ENCODE measurements at regions not wholly inside any gene's neighbourhood (a gene's known extent, or its start where the extent isn't known, plus 50 kb on each side); places are given as distances from the start of the nearest gene placed in this dataset.

GRCh38 chr20:40325006-40325568, 363.9 kb downstream of the MAFB start:
- Mint-ChIP-seq H3K27ac (no peak overlapping the region), H3K4me3 (no peak overlapping the region)

GRCh38 chr20:40323361-40323794, 365.7 kb downstream of the MAFB start:
- Histone ChIP-seq H3K36me3 (ENCODE audit: insufficient read depth, low read length) (no peaks in the 10 kb centered on the region), H3K27ac (ENCODE audit: low read depth in 1 of 2, low read length in 2 of 2) (no peak overlapping the region), H3K4me1 (ENCODE audit: insufficient read depth, low read length) (no peaks in the 10 kb centered on the region), H3K9me3 (ENCODE audit: control insufficient read depth in 1 of 2, insufficient read depth in 1 of 2, low read length in 2 of 2) (no peaks in the 10 kb centered on the region), H3K4me3 (ENCODE audit: low read length) (no peak overlapping the region), H3K27me3 (ENCODE audit: control insufficient read depth in 1 of 2, insufficient read depth in 2 of 2, low read length in 2 of 2) (no peaks in the 10 kb centered on the region)
- POLR2A ChIA-PET: no interaction called here
- Mint-ChIP-seq H3K36me3 (ENCODE audit: low read depth) (no peaks in the 10 kb centered on the region), H3K27ac (no peak overlapping the region), H3K4me3 (no peak overlapping the region), H3K27me3 (no peaks in the 10 kb centered on the region), H3K4me1 (ENCODE audit: low read depth) (no peaks in the 10 kb centered on the region), H3K9me3 (no peaks in the 10 kb centered on the region)
- no peak for TF ChIP-seq CTCF (IDR thresholded peaks at IDR 0.05)
- intact Hi-C loops (cut with DNase I, micrococcal nuclease): no loop called here
- no peak for ATAC-seq (ENCODE audit: poor library complexity)
- DNase-seq: peak in 2 of 14 experiments; percentile 49 to 66
- CTCF ChIA-PET: no interaction called here

More at GRCh38 chr20:40325006-40325568, 363.9 kb downstream of the MAFB start:
- TF ChIP-seq CTCF (IDR thresholded peaks at IDR 0.05): no peak
- no peaks in the 10 kb centered on the region for H3K27me3 ChIP-seq (ENCODE audit: control insufficient read depth in 1 of 2, insufficient read depth in 2 of 2, low read length in 2 of 2)
- no peaks in the 10 kb centered on the region for H3K9me3 Mint-ChIP-seq
- no peak for ATAC-seq (ENCODE audit: poor library complexity)
- peak in 2 of 14 experiments; percentile 6 to 13 for DNase-seq
- no peak overlapping the region for H3K4me3 ChIP-seq (ENCODE audit: low read length)
- no peaks in the 10 kb centered on the region for H3K27me3 Mint-ChIP-seq
- no peak overlapping the region for H3K27ac ChIP-seq (ENCODE audit: low read depth in 1 of 2, low read length in 2 of 2)
- CTCF ChIA-PET: no interaction called here
- H3K36me3 Mint-ChIP-seq (ENCODE audit: low read depth): no peaks in the 10 kb centered on the region
- no peaks in the 10 kb centered on the region for H3K4me1 Mint-ChIP-seq (ENCODE audit: low read depth)
- intact Hi-C loops (cut with DNase I, micrococcal nuclease): no loop called here
- H3K4me1 ChIP-seq (ENCODE audit: insufficient read depth, low read length): no peaks in the 10 kb centered on the region
- H3K36me3 ChIP-seq (ENCODE audit: insufficient read depth, low read length): no peaks in the 10 kb centered on the region
- POLR2A ChIA-PET: no interaction called here
- H3K9me3 ChIP-seq (ENCODE audit: control insufficient read depth in 1 of 2, insufficient read depth in 1 of 2, low read length in 2 of 2): no peaks in the 10 kb centered on the region

- CTCF ChIA-PET: no interaction called here
- TF ChIP-seq CTCF (IDR thresholded peaks at IDR 0.05): no peak
- Histone ChIP-seq H3K4me3 (ENCODE audit: low read length) (no peak overlapping the region), H3K27me3 (ENCODE audit: control insufficient read depth in 1 of 2, insufficient read depth in 2 of 2, low read length in 2 of 2) (no peaks in the 10 kb centered on the region), H3K27ac (ENCODE audit: low read depth in 1 of 2, low read length in 2 of 2) (no peak overlapping the region), H3K9me3 (ENCODE audit: control insufficient read depth in 1 of 2, insufficient read depth in 1 of 2, low read length in 2 of 2) (no peaks in the 10 kb centered on the region), H3K36me3 (ENCODE audit: insufficient read depth, low read length) (no peaks in the 10 kb centered on the region), H3K4me1 (ENCODE audit: insufficient read depth, low read length) (no peaks in the 10 kb centered on the region)
- POLR2A ChIA-PET: no interaction called here
- DNase-seq: no peak
- no peaks in the 10 kb centered on the region for H3K9me3 Mint-ChIP-seq
- no peak overlapping the region for H3K4me3 Mint-ChIP-seq
- no peaks in the 10 kb centered on the region for H3K36me3 Mint-ChIP-seq (ENCODE audit: low read depth)
- no peaks in the 10 kb centered on the region for H3K27me3 Mint-ChIP-seq
- H3K27ac Mint-ChIP-seq: no peak overlapping the region
- ATAC-seq (ENCODE audit: poor library complexity): no peak
- H3K4me1 Mint-ChIP-seq (ENCODE audit: low read depth): no peaks in the 10 kb centered on the region
- intact Hi-C loops (cut with DNase I, micrococcal nuclease): no loop called here
These were observed 366.1 kb downstream of the MAFB start for GRCh38 chr20:40322941-40323340.
